IMR-90 (cell line): ENCODE measurements at regions not wholly inside any gene's neighbourhood (a gene's known extent, or its start where the extent isn't known, plus 50 kb on each side); places are given as distances from the start of the nearest gene placed in this dataset.

Experiments
- ATAC-seq: fragments of 200-7000 bp; cut with Tn5 transposase; 2 replicates; pipeline ENCODE4 v1.9.1; 2020; ENCODE audit warnings: low read depth, mild to moderate bottlenecking, moderate library complexity
- BruUV-seq: library from RNA; stranded (reverse); fragments of 400-500 nt; replicated peaks from 2 replicates; lab custom pipeline; 2021; lab: Mats Ljungman, UMichigan
- CTCF ChIA-PET: fragments of 300-600 bp; formaldehyde crosslinking; extraction: SDS; loops from one replicate; lab custom pipeline; 2021; ENCODE audit warnings: antibody characterized with exemption; lab: Yijun Ruan, JAX
- POLR2A ChIA-PET: fragments of 300-600 bp; sonication (Branson Sonifier 250); formaldehyde crosslinking; loops from one replicate; lab custom pipeline; 2022; ENCODE audit warnings: antibody characterized with exemption; ENCODE audit not compliant: unreplicated experiment; lab: Charles Lee
- DNase-seq: peaks from one replicate; pipeline ENCODE4 v3.0.0; 2013
- H2AFZ ChIP-seq: replicated peaks from 2 replicates; pipeline ENCODE3; 2013; ENCODE audit warnings: low read length, mild to moderate bottlenecking; ENCODE audit not compliant: poor library complexity
- H2AK5ac ChIP-seq: 2 replicates; pipeline ENCODE4 v1.6.1; 2013; ENCODE audit warnings: low read depth, low read length, inconsistent platforms
- H2AK9ac ChIP-seq: replicated peaks from 2 replicates; pipeline ENCODE3; 2013; ENCODE audit warnings: mild to moderate bottlenecking, low read depth, low read length, moderate library complexity; ENCODE audit not compliant: poor library complexity
- H2BK120ac ChIP-seq: 2 replicates; pipeline ENCODE4 v1.6.1; 2013; ENCODE audit warnings: low read depth, low read length, inconsistent platforms
- H2BK15ac ChIP-seq: 3 replicates; pipeline ENCODE4 v1.6.1; 2013; ENCODE audit warnings: low read depth, low read length, inconsistent platforms
- H2BK20ac ChIP-seq: 2 replicates; pipeline ENCODE4 v1.6.1; 2013; ENCODE audit warnings: low read depth, mild to moderate bottlenecking, inconsistent platforms, low read length, moderate library complexity
- H2BK5ac ChIP-seq: 2 replicates; pipeline ENCODE4 v1.6.1; 2013; ENCODE audit warnings: mild to moderate bottlenecking, low read depth, low read length, inconsistent platforms; ENCODE audit not compliant: poor library complexity, severe bottlenecking
- H3K14ac ChIP-seq: replicated peaks from 2 replicates; pipeline ENCODE4 v1.6.1; 2013; ENCODE audit warnings: low read depth, low read length, inconsistent platforms
- H3K18ac ChIP-seq: 2 replicates; pipeline ENCODE4 v1.6.1; 2013; ENCODE audit warnings: low read depth, low read length, control low read depth
- H3K23ac ChIP-seq: 2 replicates; pipeline ENCODE4 v1.6.1; 2013; ENCODE audit warnings: low read depth, low read length, inconsistent platforms
- H3K27ac ChIP-seq: 2 replicates; pipeline ENCODE4 v1.5.1; 2013; ENCODE audit warnings: mild to moderate bottlenecking, control low read depth, low read length; ENCODE audit not compliant: insufficient read depth
- H3K27me3 ChIP-seq: 2 replicates; pipeline ENCODE4 v1.6.1; 2013; ENCODE audit warnings: low read length; ENCODE audit not compliant: control insufficient read depth, insufficient read depth
- H3K36me3 ChIP-seq: 2 replicates; pipeline ENCODE4 v1.6.1; 2013; ENCODE audit warnings: low read length, mixed read lengths; ENCODE audit not compliant: control insufficient read depth, insufficient read depth
- H3K4ac ChIP-seq: 2 replicates; pipeline ENCODE4 v1.6.1; 2013; ENCODE audit warnings: low read depth, low read length, inconsistent platforms
- H3K4me1 ChIP-seq: 2 replicates; pipeline ENCODE4 v1.6.1; 2013; ENCODE audit warnings: low read length, mixed read lengths; ENCODE audit not compliant: control insufficient read depth, insufficient read depth
- H3K4me2 ChIP-seq: 2 replicates; pipeline ENCODE4 v1.6.1; 2013; ENCODE audit warnings: low read depth, mild to moderate bottlenecking, control low read depth, low read length, moderate library complexity
- H3K4me3 ChIP-seq: 2 replicates; pipeline ENCODE4 v1.5.1; 2013; ENCODE audit warnings: low read depth, mild to moderate bottlenecking, control low read depth, low read length, moderate library complexity; ENCODE audit not compliant: insufficient read depth
- H3K56ac ChIP-seq: 2 replicates; pipeline ENCODE4 v1.6.1; 2013; ENCODE audit warnings: low read length, inconsistent platforms; ENCODE audit not compliant: insufficient read depth; ENCODE audit errors: extremely low read depth
- H3K79me1 ChIP-seq, 2 experiments: 2 replicates each; pipeline ENCODE4 v1.6.1; 2013; ENCODE audit warnings: low read length in 2 of 2, inconsistent platforms in 1 of 2, low read depth in 1 of 2
- H3K9ac ChIP-seq: 2 replicates; pipeline ENCODE4 v1.6.1; 2013; ENCODE audit warnings: low read depth, low read length, control low read depth
- H3K9me1 ChIP-seq: 2 replicates; pipeline ENCODE4 v1.6.1; 2013; ENCODE audit warnings: low read length, inconsistent platforms; ENCODE audit not compliant: insufficient read depth
- H3K9me3 ChIP-seq: 2 replicates; pipeline ENCODE4 v1.6.1; 2013; ENCODE audit warnings: low read length; ENCODE audit not compliant: control insufficient read depth, insufficient read depth
- H4K20me1 ChIP-seq: 2 replicates; pipeline ENCODE4 v1.6.1; 2013; ENCODE audit warnings: low read length, inconsistent platforms; ENCODE audit not compliant: insufficient read depth
- H4K5ac ChIP-seq: 2 replicates; pipeline ENCODE4 v1.6.1; 2013; ENCODE audit warnings: mild to moderate bottlenecking, low read depth, low read length, control low read depth
- H4K8ac ChIP-seq, 2 experiments: 2 replicates each; pipeline ENCODE4 v1.6.1; 2013; ENCODE audit warnings: low read depth in 2 of 2, low read length in 2 of 2, control low read depth in 1 of 2, inconsistent platforms in 1 of 2
- H4K91ac ChIP-seq: 2 replicates; pipeline ENCODE4 v1.6.1; 2013; ENCODE audit warnings: low read depth, low read length, inconsistent platforms; ENCODE audit not compliant: insufficient read depth
- CEBPB ChIP-seq: IDR thresholded peaks from 2 replicates; pipeline ENCODE4 v1.6.1; 2012; ENCODE audit warnings: low read depth, low read length, improper control_type of control experiment
- ELK1 ChIP-seq: fragments of 150-350 bp; IDR thresholded peaks from 2 replicates; pipeline ENCODE4 v1.6.1; 2016; ENCODE audit warnings: low read depth, mild to moderate bottlenecking, low read length, moderate library complexity, borderline replicate concordance
- FOS ChIP-seq: fragments of 150-350 bp; IDR thresholded peaks from 2 replicates; pipeline ENCODE4 v1.6.1; 2016; ENCODE audit warnings: low read depth, low read length
- MAFK ChIP-seq: IDR thresholded peaks from 2 replicates; pipeline ENCODE4 v1.6.1; 2012; ENCODE audit warnings: low read depth, low read length, improper control_type of control experiment
- MAZ ChIP-seq: IDR thresholded peaks from 2 replicates; pipeline ENCODE4 v1.6.1; 2012; ENCODE audit warnings: low read depth, mild to moderate bottlenecking, low read length, improper control_type of control experiment, moderate library complexity, borderline replicate concordance
- MXI1 ChIP-seq: IDR thresholded peaks from 2 replicates; pipeline ENCODE4 v1.6.1; 2012; ENCODE audit warnings: low read depth, mild to moderate bottlenecking, low read length, moderate library complexity, borderline replicate concordance
- NFE2L2 ChIP-seq: fragments of 150-350 bp; IDR thresholded peaks from 2 replicates; pipeline ENCODE4 v1.6.1; 2016; ENCODE audit warnings: low read depth, mild to moderate bottlenecking, low read length
- RAD21 ChIP-seq: IDR thresholded peaks from 2 replicates; pipeline ENCODE4 v1.6.1; 2012; ENCODE audit warnings: low read length, improper control_type of control experiment
- RCOR1 ChIP-seq: IDR thresholded peaks from 2 replicates; pipeline ENCODE4 v1.6.1; 2012; ENCODE audit warnings: mild to moderate bottlenecking, low read length, improper control_type of control experiment; ENCODE audit not compliant: insufficient replicate concordance
- SMC3 ChIP-seq: fragments of 150-350 bp; IDR thresholded peaks from 2 replicates; pipeline ENCODE4 v1.6.1; 2016; ENCODE audit warnings: low read depth, mild to moderate bottlenecking, antibody characterized with exemption, low read length, moderate library complexity
- USF2 ChIP-seq: fragments of 150-350 bp; IDR thresholded peaks from 2 replicates; pipeline ENCODE4 v1.6.1; 2017; ENCODE audit warnings: mild to moderate bottlenecking, antibody characterized with exemption, low read length, low read depth
- WGBS, 2 experiments: methylation state at CpG; one replicate each; pipeline versions ENCODE4 v1.1.5 to v1.1.7; 2013; ENCODE audit warnings: missing lambda C conversion rate in 2 of 2; ENCODE audit not compliant: insufficient read length in 1 of 2; ENCODE audit errors: extremely low coverage in 2 of 2; 5-methylcytosine and 5-hydroxymethylcytosine counted together
- dilution Hi-C: fragments of 300-500 bp; cut with HindIII; formaldehyde crosslinking; loops from one replicate; pipeline ENCODE4 v1.14.3; 2018; ENCODE audit warnings: low sequenced_read_pairs; ENCODE audit not compliant: unreplicated experiment
- in situ Hi-C: fragments of 300-500 bp; cut with MboI; formaldehyde crosslinking; loops from 3 replicates; pipeline ENCODE4 v1.14.3; 2019; ENCODE audit warnings: low sequenced_read_pairs, inconsistent platforms, mixed read lengths
- intact Hi-C: fragments of 100-400 bp; cut with micrococcal nuclease; formaldehyde crosslinking; loops from 2 replicates; pipeline ENCODE4 v1.10.0; 2022

- Histone ChIP-seq H3K4ac (no peak overlapping the region), H4K91ac (no peak overlapping the region), H4K5ac (no peak overlapping the region), H2AFZ (no peak overlapping the region), H3K27me3 (no peaks in the 10 kb centered on the region), H3K9me3 (no peaks in the 10 kb centered on the region), H2BK15ac (no peak overlapping the region), H3K23ac (no peak overlapping the region), H3K9me1 (peaks cover 3% of the 10 kb centered on the region; the same call in 1 of the 2 replicates), H3K79me1 (peaks cover 5 to 52% of the 10 kb centered on the region in 2 experiments; a peak in 3 of 4 replicates), H2AK9ac (no peak overlapping the region), H3K27ac (no peak overlapping the region), H3K4me1 (no peaks in the 10 kb centered on the region), H3K14ac (no peak overlapping the region), H4K20me1 (peaks cover 43% of the 10 kb centered on the region), H2AK5ac (no peak overlapping the region), H3K4me3 (no peak overlapping the region), H3K36me3 (peaks cover 3% of the 10 kb centered on the region; the same call in 1 of the 2 replicates), H2BK120ac (no peak overlapping the region), H3K4me2 (no peak overlapping the region), H2BK20ac (no peak overlapping the region), H3K56ac (no peak overlapping the region), H3K9ac (no peak overlapping the region), H2BK5ac (no peak overlapping the region), H4K8ac (no peak overlapping the region), H3K18ac (no peak overlapping the region)
- no TSS peak for BruUV-seq
- dilution Hi-C loops: no loop called here
- ATAC-seq (no peak), DNase-seq (no peak)
- intact Hi-C loops: no loop called here
- WGBS, 2 experiments: 93% methylated on average over 3 of the region's 13 CpGs; no CpG with 5 or more reads in 1 of the 2 experiments
- in situ Hi-C loops: no loop called here
- ChIA-PET CTCF (interaction anchor here (0.7 kb wide), 1 partner anchor 128 kb away, joined by 3 read pairs; no protein-coding TSS in a partner anchor), POLR2A (no interaction called here)
- TF ChIP-seq FOS (no peak), ELK1 (no peak), MAZ (no peak), RAD21 (no peak), SMC3 (no peak), NFE2L2 (no peak), RCOR1 (no peak), MAFK (no peak), USF2 (no peak), MXI1 (no peak), CEBPB (no peak)
Observed at GRCh38 chr10:29709484-29710002, 74.8 kb upstream of the SVIL start.
